ENCODE measurements at regions not wholly inside any gene's neighbourhood (a gene's known extent, or its start where the extent isn't known, plus 50 kb on each side); places are given as distances from the start of the nearest gene placed in this dataset.
A peak's percentile ranks its signal among the peaks of the same experiment; 100 is the strongest.

DNA sequence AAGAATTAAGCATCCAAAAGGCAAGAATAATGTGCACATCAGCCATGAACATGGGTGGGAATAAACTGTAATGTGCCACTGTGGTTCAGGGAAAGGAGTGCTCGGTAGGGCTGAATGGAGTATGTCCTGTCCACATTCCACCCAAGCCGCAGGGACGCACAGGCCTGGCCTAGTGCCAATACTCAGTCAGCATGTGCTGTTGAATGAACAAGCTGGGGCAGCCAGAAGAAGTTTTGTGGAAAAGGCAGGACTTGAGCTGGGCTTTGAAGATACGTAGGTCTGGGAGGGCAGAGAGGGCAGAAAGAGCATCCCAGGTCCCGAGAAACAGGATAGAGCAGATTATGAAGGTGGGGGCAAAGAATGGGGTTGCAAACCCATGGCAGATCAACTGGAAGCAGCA is 60.0 kb upstream of the PLET1 start:
- no peak overlapping the region for H3K4me3 ChIP-seq (ENCODE audit: control insufficient read depth, low read depth, low read length)
- TF ChIP-seq, protein P1, sequence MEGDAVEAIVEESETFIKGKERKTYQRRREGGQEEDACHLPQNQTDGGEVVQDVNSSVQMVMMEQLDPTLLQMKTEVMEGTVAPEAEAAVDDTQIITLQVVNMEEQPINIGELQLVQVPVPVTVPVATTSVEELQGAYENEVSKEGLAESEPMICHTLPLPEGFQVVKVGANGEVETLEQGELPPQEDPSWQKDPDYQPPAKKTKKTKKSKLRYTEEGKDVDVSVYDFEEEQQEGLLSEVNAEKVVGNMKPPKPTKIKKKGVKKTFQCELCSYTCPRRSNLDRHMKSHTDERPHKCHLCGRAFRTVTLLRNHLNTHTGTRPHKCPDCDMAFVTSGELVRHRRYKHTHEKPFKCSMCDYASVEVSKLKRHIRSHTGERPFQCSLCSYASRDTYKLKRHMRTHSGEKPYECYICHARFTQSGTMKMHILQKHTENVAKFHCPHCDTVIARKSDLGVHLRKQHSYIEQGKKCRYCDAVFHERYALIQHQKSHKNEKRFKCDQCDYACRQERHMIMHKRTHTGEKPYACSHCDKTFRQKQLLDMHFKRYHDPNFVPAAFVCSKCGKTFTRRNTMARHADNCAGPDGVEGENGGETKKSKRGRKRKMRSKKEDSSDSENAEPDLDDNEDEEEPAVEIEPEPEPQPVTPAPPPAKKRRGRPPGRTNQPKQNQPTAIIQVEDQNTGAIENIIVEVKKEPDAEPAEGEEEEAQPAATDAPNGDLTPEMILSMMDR (conservative IDR thresholded peaks at IDR 0.05; ENCODE audit: control insufficient read depth, insufficient read depth, low read depth, low read length) = no peak
- peak; percentile 86 for DNase-seq (ENCODE audit: low read depth)

DNA sequence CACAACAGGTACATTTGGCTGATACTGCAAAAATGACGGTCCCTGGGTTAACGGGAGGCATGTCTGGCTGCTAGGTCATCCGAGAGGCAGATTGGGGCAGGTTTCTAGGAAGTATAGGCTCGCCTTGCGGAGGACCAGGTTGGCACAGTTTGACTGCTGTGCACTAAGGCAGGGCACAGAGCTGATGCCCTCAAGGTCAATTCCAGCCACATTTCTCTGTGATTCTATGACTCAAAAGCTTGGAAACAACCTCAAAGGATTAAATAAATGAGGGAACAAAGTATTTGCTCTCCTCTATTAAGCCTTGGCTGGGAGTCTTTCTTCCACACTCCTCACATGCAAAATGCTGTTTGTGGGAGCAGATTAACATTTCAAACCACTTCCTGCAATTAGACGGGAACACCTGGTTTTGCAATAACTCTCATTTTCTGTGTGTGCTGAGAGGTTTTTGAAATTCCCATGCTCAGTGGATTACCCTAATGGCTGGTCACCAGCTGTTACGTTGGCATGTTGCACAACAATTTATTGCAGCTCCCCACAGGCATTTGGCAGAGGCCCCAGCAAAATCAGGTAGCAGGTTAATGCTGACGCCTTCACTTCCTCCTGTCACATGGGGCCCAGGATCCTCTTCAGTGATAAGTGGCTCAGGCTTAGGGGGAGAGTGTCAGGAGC is 61.0 kb upstream of the PLET1 start:
- H3K4me3 ChIP-seq (ENCODE audit: control insufficient read depth, low read depth, low read length) = no peak overlapping the region
- TF ChIP-seq, protein P1 (conservative IDR thresholded peaks at IDR 0.05; ENCODE audit: control insufficient read depth, insufficient read depth, low read depth, low read length) = no peak
- peak; percentile 83 for DNase-seq (ENCODE audit: low read depth)

DNA sequence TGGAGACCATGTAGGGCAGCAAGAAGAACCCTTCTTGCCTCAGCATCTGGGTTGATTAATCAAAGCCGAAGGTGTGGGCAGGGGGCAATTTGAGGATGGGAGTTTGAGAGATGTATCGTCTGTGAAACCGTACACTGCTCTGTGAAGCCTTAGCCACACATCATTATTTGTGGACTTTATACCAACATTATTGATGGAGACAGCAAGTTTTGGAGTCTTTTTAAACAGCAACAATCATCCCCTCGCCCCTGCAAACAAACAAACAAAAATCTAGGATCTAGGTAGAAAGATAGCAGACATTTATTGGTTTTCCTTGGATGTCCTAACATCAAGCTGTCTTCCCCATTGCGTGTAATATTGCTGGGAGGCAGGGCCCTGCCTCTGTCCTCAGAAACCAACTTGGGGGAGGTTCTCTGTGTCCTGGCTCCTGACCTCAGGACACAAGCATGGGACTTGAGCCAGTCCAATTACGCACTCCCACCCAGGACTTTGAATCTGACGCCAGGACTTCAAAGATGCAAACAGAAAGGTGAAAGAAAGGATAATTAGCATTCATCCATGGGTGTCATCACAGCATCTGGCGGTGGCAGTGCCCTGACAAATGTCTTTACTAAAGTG is 61.6 kb upstream of the PLET1 start:
- TF ChIP-seq, protein P1 (conservative IDR thresholded peaks at IDR 0.05; ENCODE audit: control insufficient read depth, insufficient read depth, low read depth, low read length) = no peak
- H3K4me3 ChIP-seq (ENCODE audit: control insufficient read depth, low read depth, low read length) = no peak overlapping the region
- no peak for DNase-seq (ENCODE audit: low read depth)

DNA sequence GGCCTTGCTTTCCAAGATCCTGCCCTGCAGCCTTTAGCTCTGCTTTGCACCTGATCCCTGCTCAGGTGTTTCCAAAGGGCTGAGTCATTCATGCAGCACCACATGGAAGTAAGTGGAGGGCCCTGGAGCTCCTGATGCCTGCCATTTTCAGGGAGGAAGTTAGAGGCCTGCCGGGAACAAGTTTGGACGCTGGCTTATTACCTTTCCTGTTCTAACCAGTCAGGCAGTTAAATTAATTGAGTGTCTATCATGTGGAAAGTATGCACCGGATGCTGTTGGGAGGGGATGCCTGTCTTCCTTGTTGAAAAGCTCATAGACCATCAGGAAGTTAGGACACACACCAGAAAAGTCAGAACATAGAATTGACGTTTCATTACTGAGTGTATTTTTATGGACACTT is 73.7 kb upstream of the PLET1 start:
- TF ChIP-seq, protein P1 (conservative IDR thresholded peaks at IDR 0.05; ENCODE audit: control insufficient read depth, insufficient read depth, low read depth, low read length) = no peak
- H3K4me3 ChIP-seq (ENCODE audit: control insufficient read depth, low read depth, low read length) = no peak overlapping the region
- DNase-seq (ENCODE audit: low read depth) = no peak

DNA sequence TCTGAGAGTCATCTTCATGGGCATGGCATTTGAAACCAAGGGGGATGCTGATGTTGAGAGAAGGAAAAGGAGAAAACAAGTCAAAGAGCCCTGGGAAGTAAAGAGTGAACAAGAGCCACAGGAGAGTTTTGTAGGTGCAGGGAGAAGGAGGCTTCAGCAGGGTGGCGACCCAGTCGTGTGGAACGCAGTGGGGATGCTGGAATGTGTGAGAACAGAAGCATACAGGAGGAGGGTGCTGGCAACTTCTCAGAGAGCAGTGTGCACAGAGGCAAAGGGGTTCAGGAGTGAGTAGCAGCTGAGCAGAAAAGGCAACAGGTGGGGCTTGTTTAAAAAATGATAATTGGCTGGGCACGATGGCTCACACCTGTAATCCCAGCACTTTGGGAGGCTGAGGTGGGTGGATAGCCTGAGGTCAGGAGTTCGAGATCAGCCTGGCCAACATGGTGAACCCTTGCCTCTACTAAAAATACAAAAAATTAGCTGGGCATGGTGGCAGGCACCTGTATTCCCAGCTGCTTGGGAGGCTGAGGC is 75.8 kb upstream of the PLET1 start:
- no peak for DNase-seq (ENCODE audit: low read depth)
- no peak overlapping the region for H3K4me3 ChIP-seq (ENCODE audit: control insufficient read depth, low read depth, low read length)
- TF ChIP-seq, protein P1 (conservative IDR thresholded peaks at IDR 0.05; ENCODE audit: control insufficient read depth, insufficient read depth, low read depth, low read length) = no peak

DNA sequence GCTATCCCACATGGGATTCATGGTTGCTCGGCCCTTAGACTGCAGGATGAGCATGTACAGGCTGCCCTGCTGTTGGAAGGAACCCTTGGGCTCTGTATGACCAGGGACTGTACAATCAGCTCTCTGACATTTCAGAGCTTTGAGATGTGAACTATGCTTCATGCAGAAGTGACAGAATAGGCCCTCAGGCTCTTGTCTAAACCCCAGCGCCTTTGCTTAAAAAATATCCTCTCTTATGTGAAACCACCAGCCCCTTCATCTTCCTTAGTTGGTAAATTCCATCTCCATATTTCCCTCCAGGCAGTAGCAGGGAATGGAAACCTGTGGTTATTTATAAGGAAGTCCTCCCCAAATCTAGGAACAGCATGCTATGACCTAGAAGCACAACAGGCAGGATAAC is 78.9 kb upstream of the PLET1 start:
- no peak for DNase-seq (ENCODE audit: low read depth)
- TF ChIP-seq, protein P1 (conservative IDR thresholded peaks at IDR 0.05; ENCODE audit: control insufficient read depth, insufficient read depth, low read depth, low read length) = no peak
- no peak overlapping the region for H3K4me3 ChIP-seq (ENCODE audit: control insufficient read depth, low read depth, low read length)
